Hematopoietic multipotent progenitor cell treated with erythropoietin and hydrocortisone succinate and interleukin-3 and kit ligand, for 4 days (in vitro differentiated cells): ENCODE measurements at regions not wholly inside any gene's neighbourhood (a gene's known extent, or its start where the extent isn't known, plus 50 kb on each side); places are given as distances from the start of the nearest gene placed in this dataset.
"Not testable (repeated sequence)": the region's sequence is repeated elsewhere in the genome, so short reads cannot be mapped to it uniquely, and the experiment has no call there.

ENCODE experiments used
- DNase-seq: peaks from one replicate; pipeline ENCODE4 v3.0.0-alpha.2; 2015

DNA sequence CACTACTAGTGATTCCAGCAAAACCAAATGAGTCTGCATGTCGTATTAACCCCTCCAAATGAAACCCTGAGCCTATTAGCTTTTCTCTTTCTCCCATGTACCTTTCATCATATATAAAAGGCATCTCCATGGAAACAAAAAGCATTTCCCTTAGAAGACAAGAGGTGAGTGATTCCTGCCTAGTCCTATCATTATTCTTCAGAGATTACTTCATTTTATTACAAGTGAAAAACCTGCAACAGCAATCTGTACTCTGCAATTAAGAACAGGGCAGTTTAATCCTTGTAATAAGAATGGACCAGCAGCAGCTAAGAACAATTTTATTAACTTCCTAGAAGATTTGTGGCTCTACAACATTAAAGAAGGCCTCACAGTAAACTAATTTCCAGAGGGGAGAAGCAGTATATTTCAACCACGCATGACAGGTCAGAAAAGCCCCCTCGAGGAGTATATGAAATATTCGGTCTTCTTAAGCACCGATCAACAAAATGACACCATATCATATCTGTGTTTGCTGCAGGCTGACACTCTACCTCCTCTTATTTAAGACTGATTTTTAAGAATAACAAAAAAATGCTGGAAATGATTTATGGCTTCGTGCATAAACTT is 132.3 kb upstream of the TFPI start:
- no peak for DNase-seq

DNA sequence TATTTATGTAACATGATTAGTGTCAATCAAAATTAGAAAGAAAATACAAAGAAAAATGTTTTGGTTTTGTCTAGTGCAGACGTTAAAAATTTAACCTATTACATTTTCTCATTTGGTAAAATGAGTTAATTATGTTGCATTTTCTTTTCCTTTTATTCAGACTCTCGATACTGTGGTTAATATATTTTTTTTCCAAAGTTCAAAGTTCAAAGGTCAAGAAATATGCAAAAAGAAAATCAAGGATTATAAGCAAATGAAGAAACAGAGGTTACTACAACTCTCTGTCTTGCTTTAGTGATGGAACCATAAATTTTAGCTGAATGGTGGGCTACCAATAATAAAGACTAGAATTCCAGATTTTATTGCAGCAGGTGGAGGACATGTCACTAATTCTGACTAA is 133.3 kb upstream of the TFPI start:
- no peak for DNase-seq

DNA sequence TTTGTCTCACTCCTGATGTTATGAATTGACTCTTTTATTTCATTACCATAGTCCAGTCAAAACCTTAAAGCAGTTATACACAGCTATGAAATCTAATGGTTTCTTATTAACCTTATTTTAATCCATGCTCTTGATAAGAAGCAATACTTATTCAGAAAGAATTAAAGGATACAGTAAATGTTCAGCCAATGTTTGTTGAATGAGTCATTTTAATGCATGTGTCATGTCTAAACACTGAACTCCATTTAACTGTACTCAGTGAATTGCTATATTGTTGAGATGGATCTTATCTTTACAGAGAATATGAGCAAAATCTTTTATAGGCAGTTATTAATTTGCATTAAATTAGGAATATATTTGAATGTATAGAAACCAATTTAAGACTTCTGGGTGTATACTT is 135.1 kb upstream of the TFPI start:
- DNase-seq, result no peak

DNA sequence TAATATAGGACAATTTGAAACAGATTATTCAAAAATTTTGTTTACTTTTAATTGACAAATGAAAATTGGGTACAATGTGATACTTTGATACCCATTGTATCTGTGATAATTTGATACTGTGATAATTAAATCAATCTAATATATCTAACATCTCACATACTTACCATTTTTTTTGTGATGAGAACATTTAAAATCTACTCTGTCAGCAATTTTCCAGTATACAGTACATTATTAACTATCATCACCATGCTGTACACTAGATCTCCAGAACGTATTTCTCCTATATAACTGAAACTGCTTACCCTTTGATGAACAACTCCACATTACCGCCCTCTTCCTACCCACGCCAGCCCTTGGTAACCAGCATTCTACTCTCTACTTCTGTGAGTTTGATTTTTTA is 139.7 kb upstream of the TFPI start:
- no peak for DNase-seq

DNA sequence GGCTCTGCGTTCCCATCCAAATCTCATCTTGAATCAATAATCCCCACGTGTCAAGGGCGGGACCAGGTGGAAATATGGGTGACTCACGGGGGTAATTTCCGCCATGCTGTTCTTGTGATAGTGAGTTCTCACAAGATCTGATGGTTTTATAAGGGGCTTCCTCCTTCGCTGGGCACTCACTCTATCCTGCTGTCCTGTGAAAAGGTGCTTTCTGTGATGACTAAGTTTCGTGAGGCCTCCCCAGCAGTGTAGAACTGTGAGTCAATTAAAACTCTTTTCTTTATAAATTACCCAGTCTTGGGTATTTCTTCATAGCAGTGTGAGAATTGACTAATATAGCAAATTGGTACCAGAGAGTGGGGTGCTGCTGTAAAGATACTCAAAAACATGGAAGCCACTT is 142.4 kb upstream of the TFPI start:
- not testable (repeated sequence) for DNase-seq

DNA sequence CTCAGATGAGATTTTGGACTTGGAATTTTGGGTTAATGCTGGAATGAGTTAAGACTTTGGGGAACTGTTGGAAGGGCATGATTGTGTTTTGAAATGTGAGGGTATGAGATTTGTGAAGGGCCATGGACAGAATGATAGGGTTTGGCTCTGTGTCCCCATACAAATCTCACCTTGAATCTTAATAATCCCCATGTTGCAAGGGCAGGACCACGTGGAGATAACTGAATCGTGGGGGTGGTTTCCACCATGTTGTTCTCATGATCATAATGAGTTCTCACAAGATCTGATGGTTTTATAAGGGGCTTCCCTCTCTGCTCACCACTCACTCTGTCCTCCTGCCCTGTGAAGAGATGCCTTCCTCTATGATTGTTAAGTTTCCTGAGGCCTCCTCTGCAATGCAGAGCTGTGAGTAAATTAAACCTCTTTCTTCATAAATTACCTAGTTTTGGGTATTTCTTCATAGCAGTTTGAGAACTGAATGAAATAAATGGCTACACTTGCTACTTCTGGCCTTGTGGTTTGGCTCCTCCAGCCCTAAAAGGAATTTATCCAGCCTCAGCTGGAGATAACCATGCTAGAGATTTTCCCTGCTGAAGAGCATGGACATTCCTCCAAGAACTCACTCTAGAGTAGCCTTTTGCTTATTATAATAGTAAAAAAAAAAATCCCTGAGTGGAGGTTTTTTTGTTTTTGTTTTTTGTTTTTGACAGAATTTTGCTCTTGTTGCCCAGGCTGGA is 144.3 kb upstream of the TFPI start:
- no peak for DNase-seq

DNA sequence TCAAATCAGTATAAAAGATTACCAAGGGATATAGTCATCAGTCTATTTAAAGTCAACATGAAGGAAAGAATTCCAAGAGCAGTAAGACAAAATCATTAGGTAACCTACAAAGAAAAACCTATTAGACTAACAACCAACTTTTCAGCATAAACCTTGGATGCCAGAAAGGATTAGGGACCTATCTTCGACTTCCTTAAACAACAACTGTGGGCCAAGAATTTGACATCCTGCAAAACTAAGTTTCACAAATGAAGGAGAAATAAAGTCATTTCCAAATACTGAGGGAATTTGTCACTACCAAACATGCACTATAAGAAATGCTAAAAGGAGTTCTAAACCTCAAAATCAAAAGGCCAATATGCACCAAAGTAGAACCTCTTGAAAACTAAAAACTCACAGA is 147.9 kb upstream of the TFPI start:
- DNase-seq, result no peak

DNA sequence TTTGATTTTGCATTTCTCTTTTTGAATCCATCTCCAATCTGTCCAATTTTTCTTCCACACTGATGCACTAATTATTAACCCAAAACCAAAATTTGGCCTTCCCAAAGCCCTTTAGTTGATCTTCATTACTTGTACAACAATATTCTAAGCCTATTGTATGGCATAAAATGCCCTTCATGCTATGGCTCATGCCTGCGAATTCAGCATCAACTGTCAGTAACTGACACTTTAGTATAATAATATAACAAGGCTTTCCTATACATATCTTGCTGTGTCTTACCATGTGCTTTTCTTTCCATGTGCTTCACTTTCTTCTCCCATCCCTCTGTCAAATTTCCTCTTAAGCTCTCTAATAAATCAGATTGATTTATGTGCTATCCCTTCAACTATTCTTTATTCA is 154.0 kb upstream of the TFPI start:
- no peak for DNase-seq

DNA sequence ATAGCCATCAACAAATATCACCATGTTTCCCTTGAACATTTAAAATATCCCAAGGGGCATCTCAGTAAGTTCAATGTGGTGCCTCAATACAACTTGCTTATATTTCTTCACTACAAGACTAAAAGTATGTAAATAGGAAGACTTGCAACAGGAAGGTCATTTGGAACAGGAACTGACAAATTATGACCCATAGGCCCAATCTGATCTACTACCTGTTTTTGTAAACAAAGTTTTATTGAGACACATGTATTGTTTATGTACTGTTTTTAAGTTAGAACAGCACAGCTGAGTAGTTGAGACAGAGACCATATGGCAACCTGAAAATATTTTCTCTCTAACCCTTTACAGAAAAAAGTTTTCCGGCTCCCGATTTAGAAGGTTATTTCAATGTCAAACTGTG is 154.8 kb upstream of the TFPI start:
- no peak for DNase-seq

DNA sequence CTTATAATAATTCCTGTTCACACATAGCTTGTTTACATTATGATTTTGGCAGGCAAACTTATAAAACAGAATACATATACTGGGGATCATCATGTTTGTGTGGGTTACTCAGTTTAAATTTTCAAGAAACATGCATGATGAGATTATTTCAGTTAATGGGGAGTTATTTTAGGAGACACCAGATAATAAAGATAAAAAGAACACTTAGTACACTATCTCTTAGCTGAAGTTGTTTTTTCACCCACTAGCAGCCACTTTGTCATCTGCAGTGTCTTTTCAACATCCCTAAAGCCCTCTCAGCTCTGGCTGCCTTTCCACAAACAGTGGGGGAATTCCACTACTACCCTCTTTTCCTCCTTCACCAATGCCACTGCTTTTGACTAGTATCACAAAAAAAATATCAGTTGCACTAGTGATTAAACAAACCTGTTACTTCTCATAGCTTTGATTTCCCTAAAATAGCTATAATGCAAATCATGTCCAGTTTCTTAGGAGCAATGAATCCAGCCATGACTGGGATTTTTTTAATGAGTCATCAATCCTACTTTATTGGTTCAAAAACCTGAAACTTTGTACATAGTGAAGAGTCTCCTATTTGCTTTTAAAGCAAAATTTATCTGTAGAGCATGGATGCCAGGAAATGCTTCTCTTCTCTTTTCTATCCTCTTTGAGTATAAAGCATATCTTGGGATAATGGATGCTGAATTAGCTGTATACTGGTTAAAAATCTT is 156.7 kb upstream of the TFPI start:
- DNase-seq, result no peak

DNA sequence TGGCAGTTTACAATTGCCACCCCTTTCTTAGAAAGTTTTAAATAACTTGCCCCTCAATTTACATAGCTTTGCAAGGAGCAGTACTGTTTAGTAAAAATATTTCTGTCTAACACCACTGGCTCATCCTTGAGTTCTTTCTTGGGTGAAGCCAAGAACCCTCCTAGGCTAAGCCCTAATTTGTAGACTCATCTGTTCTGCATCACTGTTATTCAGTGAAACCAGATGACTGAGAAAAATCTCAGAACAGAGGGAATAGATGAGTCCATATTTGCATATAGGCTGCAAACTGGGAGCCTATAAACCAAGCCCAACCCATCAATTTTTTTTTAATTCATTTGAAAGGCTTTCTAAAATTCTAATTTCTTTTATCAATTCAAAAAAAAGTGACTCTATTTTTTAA is 161.4 kb upstream of the TFPI start:
- no peak for DNase-seq

DNA sequence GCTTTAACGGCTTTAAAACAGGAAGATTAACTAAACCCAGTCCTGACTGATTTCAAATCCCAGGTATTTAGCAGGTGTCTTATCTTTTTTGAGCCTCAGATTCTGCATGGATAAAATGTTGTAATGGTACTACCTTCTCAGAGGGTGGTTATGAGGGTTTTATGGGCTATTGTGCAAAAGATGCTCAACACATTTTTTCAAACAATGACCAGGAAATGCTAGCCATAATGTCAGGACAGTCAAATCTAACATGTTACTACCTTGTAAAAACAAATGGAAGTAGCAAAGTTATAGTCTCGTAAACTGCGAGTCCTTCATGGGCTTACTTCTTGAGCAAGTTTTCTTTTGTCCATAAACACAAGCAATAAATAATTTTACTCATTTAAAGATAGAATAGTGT is 162.1 kb upstream of the TFPI start:
- no peak for DNase-seq

DNA sequence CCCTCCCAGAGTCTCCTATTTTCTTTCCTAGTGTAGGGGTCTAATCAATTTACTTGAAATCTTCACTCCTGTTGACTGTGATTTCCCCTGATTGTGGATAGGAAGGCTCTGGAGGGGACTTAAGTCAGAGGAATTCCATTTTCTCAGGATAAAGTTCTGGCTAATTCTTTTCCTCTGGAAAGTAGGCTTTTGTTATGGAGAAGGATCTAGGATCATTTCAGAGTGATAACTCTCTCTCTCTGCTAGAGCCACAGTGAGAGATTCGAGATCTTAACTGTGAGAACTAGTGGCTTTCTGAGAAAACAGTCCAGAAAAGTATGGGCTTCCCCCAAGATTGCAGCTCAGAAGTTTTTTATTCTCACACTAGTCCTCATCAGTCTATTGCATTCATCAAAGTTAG is 163.9 kb upstream of the TFPI start:
- DNase-seq, result no peak

DNA sequence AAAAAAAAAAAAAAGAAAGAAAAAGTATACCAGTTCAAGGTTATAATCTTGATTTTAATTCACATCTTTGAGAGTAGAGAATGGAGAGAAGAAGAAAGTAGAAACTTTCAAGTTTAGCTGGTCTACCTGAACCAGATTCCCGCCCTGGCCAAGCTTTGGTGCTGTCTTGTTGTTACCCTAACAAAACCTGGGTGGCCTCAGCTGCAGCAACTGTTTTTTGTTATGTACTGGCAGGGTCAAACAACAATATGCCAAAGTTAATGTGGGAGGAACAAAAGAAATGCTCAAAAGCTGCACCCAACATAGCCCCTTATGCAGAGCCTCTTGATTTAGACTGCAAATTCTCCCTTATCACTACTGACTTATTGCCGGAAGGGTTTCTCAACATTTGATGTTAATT is 165.3 kb upstream of the TFPI start:
- no peak for DNase-seq

DNA sequence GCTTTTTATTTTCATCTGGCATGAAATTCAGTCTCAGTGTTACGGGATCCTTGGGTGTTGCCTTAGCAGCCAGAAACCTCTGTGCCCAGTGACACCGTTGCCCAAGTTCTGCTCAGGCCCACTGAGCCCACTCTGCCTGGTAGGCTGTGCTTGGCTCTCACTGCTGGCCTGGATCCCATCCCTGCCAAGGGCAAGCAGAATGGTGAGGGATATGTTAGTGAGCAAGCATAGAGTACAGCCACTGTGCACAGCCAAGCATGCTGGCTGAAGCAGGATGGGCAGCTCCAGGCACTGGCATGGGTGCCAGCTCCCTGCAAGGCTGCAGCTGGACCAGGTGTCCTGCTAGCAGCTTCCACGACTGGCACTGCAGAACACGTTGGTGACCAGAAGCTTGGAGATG is 194.7 kb upstream of the TFPI start:
- DNase-seq, result no peak

DNA sequence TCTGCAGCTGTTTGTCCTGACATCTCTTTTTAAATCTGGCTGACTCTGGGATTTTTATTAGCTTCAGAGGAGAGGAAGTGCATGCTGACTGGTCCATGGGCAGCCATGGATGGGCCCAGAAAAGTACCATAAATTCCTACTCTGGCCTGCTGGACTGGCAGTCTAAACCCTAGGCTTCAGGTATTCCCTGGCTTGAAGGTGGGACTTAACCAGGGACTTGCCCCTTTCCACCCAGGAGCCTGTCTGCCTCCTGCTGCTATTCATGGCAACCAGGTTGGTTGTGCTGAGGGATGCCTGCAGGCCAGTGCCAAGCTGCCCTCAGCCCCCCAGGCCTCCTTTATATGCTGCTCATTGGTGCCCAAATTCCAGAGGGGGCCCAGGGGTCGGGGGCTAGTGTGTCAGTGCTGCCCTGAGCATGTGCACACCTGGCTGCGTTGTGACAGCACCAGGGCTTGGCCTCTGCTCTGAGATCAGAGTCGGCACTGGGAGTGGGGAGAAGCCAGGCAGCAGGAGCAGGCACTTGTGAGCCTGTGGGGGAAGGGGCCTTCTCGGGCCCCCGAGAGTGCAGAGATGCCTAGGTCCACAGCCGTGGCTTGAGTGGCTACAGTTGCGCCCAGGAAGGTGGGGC is 195.7 kb upstream of the TFPI start:
- no peak for DNase-seq

DNA sequence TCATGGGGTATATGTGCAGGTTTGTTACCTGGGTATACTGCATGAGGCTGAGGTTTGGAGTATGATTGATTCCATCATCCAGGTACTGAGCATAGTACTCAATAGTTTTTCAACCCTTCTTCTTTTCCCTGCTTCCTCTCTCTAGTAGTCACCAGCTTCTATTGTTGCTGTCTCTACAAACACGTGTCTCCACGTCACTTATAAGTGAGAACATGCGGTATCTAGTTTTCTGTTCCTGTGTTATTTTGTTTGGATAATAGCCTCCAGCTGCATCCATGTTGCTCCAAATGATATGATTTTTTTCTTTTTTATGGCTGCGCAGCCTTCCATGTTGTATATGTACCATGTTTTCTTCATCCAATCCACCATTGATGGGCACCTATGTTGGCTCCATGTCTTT is 214.8 kb upstream of the TFPI start:
- DNase-seq, result no peak

DNA sequence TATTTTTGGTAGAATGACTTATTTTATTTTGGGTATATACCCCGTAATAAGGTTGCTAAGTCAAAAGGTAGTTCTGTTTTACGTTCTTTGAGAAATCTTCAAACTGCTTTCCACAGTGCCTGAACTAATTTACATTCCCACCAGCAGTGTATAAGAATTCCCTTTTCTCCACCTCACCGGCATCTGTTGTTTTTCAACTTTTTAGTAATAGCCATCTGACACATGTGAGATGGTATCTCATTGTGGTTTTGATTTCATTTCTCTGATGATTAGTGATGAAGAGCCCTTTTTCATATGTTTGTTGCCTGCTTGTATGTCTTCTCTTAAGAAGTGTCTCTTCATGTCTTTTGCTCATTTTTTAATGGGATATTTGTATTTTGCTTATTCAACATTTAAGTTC is 215.2 kb upstream of the TFPI start:
- DNase-seq, result no peak

DNA sequence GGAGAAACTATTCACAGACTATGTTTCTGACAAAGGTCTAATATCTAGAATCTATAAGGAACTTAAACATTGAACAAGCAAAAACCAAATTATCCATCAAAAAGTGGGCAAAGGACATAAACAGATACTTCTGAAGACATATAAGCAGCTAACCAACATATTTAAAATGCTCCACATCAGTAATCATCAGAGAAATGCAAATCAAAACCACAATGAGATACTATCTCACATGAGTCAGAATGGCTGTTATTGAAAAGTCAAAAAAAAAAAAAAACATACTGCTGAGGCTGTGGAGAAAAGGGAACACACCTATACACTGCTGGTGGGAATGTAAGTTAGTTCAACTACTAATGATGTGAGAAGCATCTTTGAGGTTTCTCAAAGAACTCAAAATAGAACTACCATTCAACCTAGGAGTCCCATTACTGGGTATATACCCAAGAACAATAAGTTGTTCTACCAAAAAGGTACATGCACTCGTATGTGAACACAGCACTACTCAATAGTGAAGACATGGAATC is 220.4 kb upstream of the TFPI start:
- peak; percentile 4 for DNase-seq

DNA sequence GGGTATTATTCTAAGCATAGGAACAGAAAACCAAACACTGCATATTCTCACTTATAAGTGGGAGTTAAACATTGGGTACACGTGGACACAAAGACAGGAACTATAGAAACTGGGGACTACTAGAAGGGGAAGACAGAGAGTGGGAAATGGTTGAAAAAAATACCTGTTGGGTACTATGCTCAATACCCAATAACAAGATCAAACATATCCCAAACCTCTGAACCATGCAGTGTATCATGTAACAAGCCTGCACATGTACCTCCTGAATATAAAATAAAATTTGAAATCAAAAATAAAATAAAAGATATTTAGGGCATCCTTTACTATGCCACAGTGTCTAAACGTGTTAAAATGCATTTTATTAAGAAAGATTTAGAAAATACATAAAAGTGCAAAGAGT is 221.0 kb upstream of the TFPI start:
- no peak for DNase-seq

DNA sequence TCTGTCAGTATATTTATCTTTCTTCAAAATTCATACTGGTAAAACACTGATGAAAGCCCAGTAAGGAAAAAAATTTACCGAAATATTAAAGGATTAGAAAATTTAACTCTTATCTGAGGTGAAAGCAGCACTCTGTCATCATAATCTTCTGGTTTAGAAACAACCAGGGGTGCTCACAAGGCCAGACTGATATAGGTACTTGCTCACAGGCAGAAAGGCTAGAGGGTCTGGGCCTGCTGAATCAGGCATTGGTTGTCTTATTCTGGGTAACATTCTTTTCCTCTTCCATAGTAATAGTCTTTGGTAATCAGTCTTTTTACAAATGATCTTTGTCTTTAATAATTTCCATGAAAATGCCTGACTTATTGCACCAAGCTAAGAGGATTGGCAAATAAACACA is 221.4 kb upstream of the TFPI start:
- DNase-seq, result no peak

DNA sequence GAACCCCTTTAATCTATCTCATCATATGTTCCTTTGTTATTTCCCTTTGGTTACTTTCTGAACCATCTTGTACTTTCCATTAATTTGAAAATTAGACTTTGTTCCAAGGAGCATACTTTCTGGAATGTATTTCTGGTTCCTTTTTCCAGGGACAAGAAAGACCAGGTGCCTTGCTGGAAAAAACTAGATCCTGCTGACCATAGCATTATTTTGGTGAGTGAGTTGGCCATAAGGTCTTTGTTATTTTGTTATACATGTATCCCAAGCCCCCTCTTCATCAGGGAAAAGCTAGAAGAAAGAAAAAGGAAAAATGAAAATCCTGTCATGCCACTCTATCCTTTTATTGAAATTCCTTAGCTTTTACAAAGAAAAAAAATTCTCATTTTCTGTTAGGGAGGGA is 228.1 kb upstream of the TFPI start:
- DNase-seq, result no peak

DNA sequence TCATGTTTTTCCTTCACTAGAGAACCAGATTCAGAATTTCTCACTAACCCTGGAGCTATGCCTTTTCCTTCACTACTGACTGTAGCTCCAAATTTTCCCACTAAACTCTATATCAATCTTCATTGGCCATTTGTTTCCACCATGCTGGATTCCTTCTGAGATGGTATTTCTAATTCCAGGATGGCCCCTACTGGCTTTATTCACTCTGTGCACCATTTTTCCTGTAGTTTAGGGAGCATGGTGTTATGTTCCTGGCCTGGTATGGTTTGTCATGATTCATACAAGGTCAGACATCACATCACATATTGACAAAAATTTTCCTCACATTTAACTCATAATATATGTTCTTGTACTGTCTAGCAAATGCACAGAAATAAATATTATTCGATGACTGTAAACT is 229.2 kb upstream of the TFPI start:
- DNase-seq, result no peak

DNA sequence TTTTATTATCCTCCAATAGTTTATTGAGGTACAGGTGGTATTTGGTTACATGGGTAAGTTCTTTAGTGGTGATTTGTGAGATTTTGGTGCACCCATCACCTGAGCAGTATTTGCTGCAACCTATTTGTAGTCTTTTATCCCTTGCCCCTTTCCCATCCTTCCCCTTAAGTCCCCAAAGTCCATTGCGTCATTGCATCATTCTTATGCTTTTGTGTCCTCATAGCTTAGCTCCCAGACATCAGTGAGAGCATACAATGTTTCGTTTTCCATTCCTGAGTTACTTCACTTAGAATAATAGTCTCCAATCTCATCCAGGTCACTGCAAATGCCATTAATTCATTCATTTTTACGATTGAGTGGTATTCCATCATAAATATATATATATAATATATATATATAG is 229.9 kb upstream of the TFPI start:
- not testable (repeated sequence) for DNase-seq
